ENCODE measurements at regions not wholly inside any gene's neighbourhood (a gene's known extent, or its start where the extent isn't known, plus 50 kb on each side); places are given as distances from the start of the nearest gene placed in this dataset.

DNA sequence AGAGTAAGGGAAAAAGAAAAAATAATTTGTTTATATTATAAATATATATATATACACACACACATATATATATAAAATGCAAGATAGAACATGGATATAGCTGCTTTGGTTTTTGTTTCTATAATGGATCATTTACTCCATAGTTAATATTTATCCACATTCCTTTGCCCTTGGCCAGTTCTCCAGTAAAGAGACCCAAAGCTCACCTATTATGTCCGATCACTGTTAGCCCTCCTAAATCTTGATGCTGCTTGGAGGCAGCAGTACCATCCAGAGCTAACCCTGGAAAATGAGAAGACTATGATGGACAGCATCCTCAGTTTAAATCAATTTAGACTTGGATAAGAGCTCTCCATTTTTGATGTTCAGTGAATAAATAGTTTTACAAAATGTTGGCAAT lies 407.7 kb downstream of the PLPP3 start:
- TF ChIP-seq, protein P1, sequence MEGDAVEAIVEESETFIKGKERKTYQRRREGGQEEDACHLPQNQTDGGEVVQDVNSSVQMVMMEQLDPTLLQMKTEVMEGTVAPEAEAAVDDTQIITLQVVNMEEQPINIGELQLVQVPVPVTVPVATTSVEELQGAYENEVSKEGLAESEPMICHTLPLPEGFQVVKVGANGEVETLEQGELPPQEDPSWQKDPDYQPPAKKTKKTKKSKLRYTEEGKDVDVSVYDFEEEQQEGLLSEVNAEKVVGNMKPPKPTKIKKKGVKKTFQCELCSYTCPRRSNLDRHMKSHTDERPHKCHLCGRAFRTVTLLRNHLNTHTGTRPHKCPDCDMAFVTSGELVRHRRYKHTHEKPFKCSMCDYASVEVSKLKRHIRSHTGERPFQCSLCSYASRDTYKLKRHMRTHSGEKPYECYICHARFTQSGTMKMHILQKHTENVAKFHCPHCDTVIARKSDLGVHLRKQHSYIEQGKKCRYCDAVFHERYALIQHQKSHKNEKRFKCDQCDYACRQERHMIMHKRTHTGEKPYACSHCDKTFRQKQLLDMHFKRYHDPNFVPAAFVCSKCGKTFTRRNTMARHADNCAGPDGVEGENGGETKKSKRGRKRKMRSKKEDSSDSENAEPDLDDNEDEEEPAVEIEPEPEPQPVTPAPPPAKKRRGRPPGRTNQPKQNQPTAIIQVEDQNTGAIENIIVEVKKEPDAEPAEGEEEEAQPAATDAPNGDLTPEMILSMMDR (IDR thresholded peaks at IDR 0.05), result no peak
- TF ChIP-seq ZFX (IDR thresholded peaks at IDR 0.05; ENCODE audit: borderline replicate concordance), result no peak

All from 22Rv1 (cell line).